Thoracic aorta (tissue), 2 donors: ENCODE measurements at regions not wholly inside any gene's neighbourhood (a gene's known extent, or its start where the extent isn't known, plus 50 kb on each side); places are given as distances from the start of the nearest gene placed in this dataset.

Experiments used
- ATAC-seq: fragments of 150-250 bp; one replicate; pipeline ENCODE4 v1.8.0; 2017; ENCODE audit warnings: low read depth; ENCODE audit not compliant: insufficient number of reproducible peaks, low FRiP score
- DNase-seq: peaks from one replicate; pipeline ENCODE4 v3.0.0-alpha.2; 2020; ENCODE audit warnings: low spot score
- H3K27ac ChIP-seq, 2 donors: fragments of 200-600 bp; sonication (generic); 1 replicate in 1 of 2; 2 replicates in 1 of 2; pipeline ENCODE4 v1.5.1; 2016; ENCODE audit warnings: mild to moderate bottlenecking in 2 of 2, moderate library complexity in 2 of 2
- H3K27me3 ChIP-seq: fragments of 200-600 bp; sonication (generic); replicated peaks from 2 replicates; pipeline ENCODE4 v1.6.0; 2016; ENCODE audit warnings: mild to moderate bottlenecking; ENCODE audit not compliant: insufficient read depth
- H3K36me3 ChIP-seq: fragments of 200-600 bp; sonication (generic); one replicate; pipeline ENCODE4 v1.5.1; 2016
- H3K4me1 ChIP-seq, 2 donors: fragments of 200-600 bp; sonication (generic); 1 replicate in 1 of 2; 2 replicates in 1 of 2; pipeline versions ENCODE4 v1.5.1 to v1.6.0; 2016; ENCODE audit warnings: low read depth in 2 of 2, mild to moderate bottlenecking in 1 of 2; ENCODE audit not compliant: control insufficient read depth in 1 of 2
- H3K4me3 ChIP-seq: fragments of 200-600 bp; sonication (generic); 2 replicates; pipeline ENCODE4 v1.5.1; 2016; ENCODE audit warnings: mild to moderate bottlenecking
- H3K9me3 ChIP-seq: fragments of 200-600 bp; sonication (generic); 2 replicates; pipeline ENCODE4 v1.5.1; 2016
- CTCF ChIP-seq: fragments of 200-600 bp; sonication (generic); IDR thresholded peaks from one replicate; pipeline ENCODE4 v1.5.1; 2019; ENCODE audit warnings: antibody characterized with exemption

DNA sequence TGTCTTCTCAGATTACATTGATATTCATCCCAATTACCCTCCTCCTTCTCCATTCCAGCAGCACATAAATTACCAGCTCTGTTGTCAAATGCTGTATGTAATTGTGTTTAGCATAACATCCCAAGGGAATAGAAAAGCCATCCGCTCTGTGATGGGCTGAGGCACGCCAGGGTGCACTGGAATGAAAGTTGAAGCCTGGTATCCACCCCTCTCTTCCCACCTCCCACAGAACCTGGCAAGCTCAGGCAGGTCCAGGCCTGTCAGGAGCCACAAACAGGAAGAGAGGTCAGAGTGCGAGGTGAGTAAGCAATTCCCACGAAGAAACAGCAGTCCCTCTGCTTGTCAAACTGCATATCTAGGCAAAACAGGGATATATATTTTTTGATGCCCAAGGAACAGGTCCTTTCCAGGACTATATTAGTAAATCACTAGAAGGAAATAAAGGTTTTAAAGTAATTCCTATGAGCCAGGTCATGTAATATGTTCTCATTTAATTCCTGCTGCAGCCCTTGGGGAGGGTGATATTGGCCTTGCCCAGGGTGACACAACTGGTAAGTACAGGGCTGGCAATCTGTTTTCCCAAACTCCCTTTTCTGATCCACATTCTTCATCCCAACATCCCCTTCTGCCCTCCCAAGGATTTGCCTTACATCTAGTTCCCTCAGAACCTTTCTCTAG is 155.6 kb upstream of the GHITM start:
- ATAC-seq (no peak), DNase-seq (no peak)
- Histone ChIP-seq H3K4me3 (no peak overlapping the region), H3K36me3 (no peaks in the 10 kb centered on the region), H3K27me3 (no peaks in the 10 kb centered on the region), H3K4me1 (no peaks in the 10 kb centered on the region), H3K27ac (no peak overlapping the region), H3K9me3 (no peaks in the 10 kb centered on the region)
- TF ChIP-seq CTCF: no peak

GRCh38 chr10:83984256-83984640 is 155.1 kb upstream of the GHITM start:
- Histone ChIP-seq H3K27me3 (no peaks in the 10 kb centered on the region), H3K4me3 (no peak overlapping the region), H3K27ac (no peak overlapping the region), H3K9me3 (no peaks in the 10 kb centered on the region), H3K36me3 (no peaks in the 10 kb centered on the region), H3K4me1 (no peaks in the 10 kb centered on the region)
- DNase-seq (no peak), ATAC-seq (no peak)
- TF ChIP-seq CTCF: no peak

- no peaks in the 10 kb centered on the region for H3K4me1 ChIP-seq
- DNase-seq: no peak
- no peak for ATAC-seq
- no peaks in the 10 kb centered on the region for H3K36me3 ChIP-seq
- H3K4me3 ChIP-seq: no peak overlapping the region
- H3K27ac ChIP-seq: no peak overlapping the region
- H3K27me3 ChIP-seq: no peaks in the 10 kb centered on the region
- TF ChIP-seq CTCF: no peak
- no peaks in the 10 kb centered on the region for H3K9me3 ChIP-seq
Observed at GRCh38 chr10:83986800-83987199, 152.5 kb upstream of the GHITM start.

- no peak overlapping the region for H3K27ac ChIP-seq
- no peaks in the 10 kb centered on the region for H3K27me3 ChIP-seq
- H3K4me1 ChIP-seq: no peaks in the 10 kb centered on the region
- DNase-seq (no peak), ATAC-seq (no peak)
- no peaks in the 10 kb centered on the region for H3K9me3 ChIP-seq
- H3K4me3 ChIP-seq: no peak overlapping the region
- no peaks in the 10 kb centered on the region for H3K36me3 ChIP-seq
- no peak for TF ChIP-seq CTCF
Observed at GRCh38 chr10:83987216-83987615, 152.1 kb upstream of the GHITM start.

DNA sequence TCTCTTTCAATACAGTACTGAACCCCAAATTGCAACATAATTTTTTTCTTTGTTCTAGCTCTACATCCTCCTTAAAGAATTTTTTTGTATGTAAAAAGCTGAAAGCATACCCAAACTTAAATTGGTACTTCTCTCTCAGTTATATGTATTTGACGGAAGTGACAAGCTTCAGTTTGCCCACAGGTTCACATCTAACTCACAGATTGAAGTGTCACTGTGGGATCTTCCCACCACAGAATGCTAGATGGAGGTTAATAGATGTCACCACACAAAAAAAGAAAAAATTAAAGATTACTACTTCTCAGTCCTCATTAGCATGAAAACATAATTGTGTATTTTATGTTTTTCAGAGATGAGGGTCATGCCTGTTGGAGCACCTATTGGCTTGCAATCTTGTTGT is 150.9 kb upstream of the GHITM start:
- H3K4me3 ChIP-seq: no peak overlapping the region
- no peak for TF ChIP-seq CTCF
- H3K27me3 ChIP-seq: no peaks in the 10 kb centered on the region
- DNase-seq: no peak
- no peak for ATAC-seq
- H3K36me3 ChIP-seq: no peaks in the 10 kb centered on the region
- H3K27ac ChIP-seq: no peak overlapping the region
- H3K9me3 ChIP-seq: no peaks in the 10 kb centered on the region
- H3K4me1 ChIP-seq: no peaks in the 10 kb centered on the region
